Type B pancreatic cell (in vitro differentiated cells): ENCODE measurements at regions not wholly inside any gene's neighbourhood (a gene's known extent, or its start where the extent isn't known, plus 50 kb on each side); places are given as distances from the start of the nearest gene placed in this dataset.

Experiments used
- DNase-seq: peaks from one replicate; pipeline ENCODE4 v3.0.0; 2021; ENCODE audit warnings: mixed read lengths; ENCODE audit not compliant: unreplicated experiment; ENCODE audit errors: extremely low spot score
- H3K27ac Mint-ChIP-seq: 2 replicates; pipeline ENCODE4 v1.8.0; 2021; ENCODE audit warnings: mild to moderate bottlenecking, mixed read lengths
- H3K27me3 Mint-ChIP-seq: 2 replicates; pipeline ENCODE4 v1.8.0; 2021; ENCODE audit warnings: mixed read lengths
- H3K36me3 Mint-ChIP-seq: 2 replicates; pipeline ENCODE4 v1.8.0; 2021; ENCODE audit warnings: mixed read lengths
- H3K4me1 Mint-ChIP-seq: one replicate; pipeline ENCODE4 v1.8.0; 2021; ENCODE audit warnings: mixed read lengths; ENCODE audit not compliant: unreplicated experiment
- H3K4me3 Mint-ChIP-seq: 2 replicates; pipeline ENCODE4 v1.8.0; 2021; ENCODE audit warnings: mild to moderate bottlenecking, mixed read lengths
- H3K9me3 Mint-ChIP-seq: 2 replicates; pipeline ENCODE4 v1.8.0; 2021; ENCODE audit warnings: mixed read lengths
- TF ChIP-seq, protein P1 (sequence below): fragments of 200-600 bp; sonication (generic); conservative IDR thresholded peaks from 2 replicates; pipeline ENCODE4 v1.5.0; 2021; ENCODE audit warnings: antibody characterized with exemption, mild to moderate bottlenecking

- peaks cover 17% of the 10 kb centered on the region for H3K9me3 Mint-ChIP-seq
- no peak for DNase-seq
Measured at GRCh38 chr18:24790347-24790746, 329.9 kb downstream of the HRH4 start.

GRCh38 chr18:24791751-24792545 lies 331.5 kb downstream of the HRH4 start:
- Mint-ChIP-seq H3K27me3 (no peaks in the 10 kb centered on the region), H3K36me3 (no peaks in the 10 kb centered on the region), H3K27ac (peak overlapping the region; percentile 31), H3K4me3 (peak overlapping the region; percentile 5), H3K9me3 (peaks cover 16% of the 10 kb centered on the region), H3K4me1 (peaks cover 23% of the 10 kb centered on the region)
- DNase-seq: no peak
- TF ChIP-seq, protein P1, sequence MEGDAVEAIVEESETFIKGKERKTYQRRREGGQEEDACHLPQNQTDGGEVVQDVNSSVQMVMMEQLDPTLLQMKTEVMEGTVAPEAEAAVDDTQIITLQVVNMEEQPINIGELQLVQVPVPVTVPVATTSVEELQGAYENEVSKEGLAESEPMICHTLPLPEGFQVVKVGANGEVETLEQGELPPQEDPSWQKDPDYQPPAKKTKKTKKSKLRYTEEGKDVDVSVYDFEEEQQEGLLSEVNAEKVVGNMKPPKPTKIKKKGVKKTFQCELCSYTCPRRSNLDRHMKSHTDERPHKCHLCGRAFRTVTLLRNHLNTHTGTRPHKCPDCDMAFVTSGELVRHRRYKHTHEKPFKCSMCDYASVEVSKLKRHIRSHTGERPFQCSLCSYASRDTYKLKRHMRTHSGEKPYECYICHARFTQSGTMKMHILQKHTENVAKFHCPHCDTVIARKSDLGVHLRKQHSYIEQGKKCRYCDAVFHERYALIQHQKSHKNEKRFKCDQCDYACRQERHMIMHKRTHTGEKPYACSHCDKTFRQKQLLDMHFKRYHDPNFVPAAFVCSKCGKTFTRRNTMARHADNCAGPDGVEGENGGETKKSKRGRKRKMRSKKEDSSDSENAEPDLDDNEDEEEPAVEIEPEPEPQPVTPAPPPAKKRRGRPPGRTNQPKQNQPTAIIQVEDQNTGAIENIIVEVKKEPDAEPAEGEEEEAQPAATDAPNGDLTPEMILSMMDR: no peak

More at GRCh38 chr18:24790347-24790746, 329.9 kb downstream of the HRH4 start:
- H3K27ac Mint-ChIP-seq: no peak overlapping the region
- H3K27me3 Mint-ChIP-seq: no peaks in the 10 kb centered on the region
- peaks cover 29% of the 10 kb centered on the region for H3K4me1 Mint-ChIP-seq
- H3K36me3 Mint-ChIP-seq: no peaks in the 10 kb centered on the region
- TF ChIP-seq, protein P1: no peak
- H3K4me3 Mint-ChIP-seq: no peak overlapping the region

DNA sequence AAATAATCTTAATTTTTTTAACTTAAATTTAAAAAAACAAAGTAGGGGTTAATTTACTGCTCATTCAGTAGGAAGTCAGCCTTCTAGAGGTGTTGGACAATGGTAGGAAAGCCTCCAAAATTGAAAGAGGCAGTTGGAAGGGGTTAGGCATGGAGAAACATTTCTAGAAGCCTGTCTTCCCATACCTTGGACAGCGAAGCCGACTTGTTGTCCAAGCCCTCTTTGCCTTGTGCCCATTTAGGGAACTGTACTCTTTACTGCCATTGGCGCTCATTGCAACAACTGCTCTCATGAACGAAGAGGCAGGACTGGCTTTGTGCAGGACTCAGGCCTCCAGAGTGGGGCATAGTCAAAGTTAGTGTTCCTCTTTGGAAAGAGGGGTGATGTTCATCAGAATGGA lies 333.3 kb downstream of the HRH4 start:
- TF ChIP-seq, protein P1: no peak
- H3K4me1 Mint-ChIP-seq: peaks cover 23% of the 10 kb centered on the region
- no peaks in the 10 kb centered on the region for H3K36me3 Mint-ChIP-seq
- H3K27me3 Mint-ChIP-seq: no peaks in the 10 kb centered on the region
- H3K9me3 Mint-ChIP-seq: peaks cover 12% of the 10 kb centered on the region
- DNase-seq: no peak
- H3K27ac Mint-ChIP-seq: no peak overlapping the region
- H3K4me3 Mint-ChIP-seq: no peak overlapping the region

DNA sequence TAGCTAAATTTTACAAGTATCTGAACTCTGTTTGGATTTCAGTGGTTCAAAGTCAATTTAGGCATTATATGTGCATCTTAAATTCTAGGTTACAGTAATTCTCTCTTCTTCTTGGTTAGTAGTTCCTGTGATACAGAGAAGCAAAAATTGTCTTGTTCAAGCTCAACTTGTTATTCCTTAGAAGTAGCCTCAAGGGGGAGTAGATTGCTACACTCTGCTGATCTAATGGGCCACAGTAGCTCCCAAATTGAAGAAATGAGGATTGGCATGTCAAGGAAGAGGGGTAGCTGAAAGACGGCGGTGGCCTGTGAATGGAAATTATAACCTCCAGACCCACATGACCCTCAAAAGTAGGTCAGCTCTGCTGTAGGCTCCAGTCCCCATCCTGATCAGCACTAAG lies 334.7 kb downstream of the HRH4 start:
- TF ChIP-seq, protein P1: no peak
- Mint-ChIP-seq H3K27me3 (no peaks in the 10 kb centered on the region), H3K4me1 (peaks cover 34% of the 10 kb centered on the region), H3K4me3 (no peak overlapping the region), H3K9me3 (peaks cover 12% of the 10 kb centered on the region), H3K27ac (no peak overlapping the region), H3K36me3 (no peaks in the 10 kb centered on the region)
- no peak for DNase-seq

- DNase-seq: no peak
- H3K9me3 Mint-ChIP-seq: peaks cover 18% of the 10 kb centered on the region
- no peaks in the 10 kb centered on the region for H3K27me3 Mint-ChIP-seq
- H3K4me1 Mint-ChIP-seq: peaks cover 25% of the 10 kb centered on the region
- H3K36me3 Mint-ChIP-seq: no peaks in the 10 kb centered on the region
- no peak overlapping the region for H3K27ac Mint-ChIP-seq
- H3K4me3 Mint-ChIP-seq: no peak overlapping the region
- TF ChIP-seq, protein P1: no peak
Measured at GRCh38 chr18:24797981-24798380, 337.5 kb downstream of the HRH4 start.
